Stimulated activated CD8-positive, alpha-beta memory T cell treated with anti-CD3 and anti-CD28 coated beads, Interleukin-4, amount 100 ng/mL, for 4 hours (primary cell): ENCODE measurements at regions not wholly inside any gene's neighbourhood (a gene's known extent, or its start where the extent isn't known, plus 50 kb on each side); places are given as distances from the start of the nearest gene placed in this dataset.

Experiments used
- DNase-seq, 2 donors: peaks; one replicate each; pipeline ENCODE4 v3.0.0-alpha.2; 2020; ENCODE audit warnings: low read depth in 2 of 2, low spot score in 1 of 2

- DNase-seq = no peak
Observed at GRCh38 chr9:88326936-88327335, 61.3 kb upstream of the SPIN1 start.

GRCh38 chr9:88326015-88326414 is 62.2 kb upstream of the SPIN1 start:
- DNase-seq = no peak

- DNase-seq = peak in 1 of 2 donors; percentile 7
Observed at GRCh38 chr9:88322906-88323566, 65.2 kb upstream of the SPIN1 start.

GRCh38 chr9:88321764-88322163 is 66.5 kb upstream of the SPIN1 start:
- no peak for DNase-seq

GRCh38 chr9:88320748-88321415 is 67.4 kb upstream of the SPIN1 start:
- DNase-seq = no peak

- DNase-seq = no peak
Observed at GRCh38 chr9:88319936-88320747, 68.1 kb upstream of the SPIN1 start.

- DNase-seq = peak; percentile 20 to 32
Observed at GRCh38 chr9:88313364-88314220, 74.7 kb upstream of the SPIN1 start.

GRCh38 chr9:88312517-88313103 is 75.6 kb upstream of the SPIN1 start:
- DNase-seq = no peak

- no peak for DNase-seq
Observed at GRCh38 chr9:88312045-88312444, 76.2 kb upstream of the SPIN1 start.

GRCh38 chr9:88310310-88310980 is 77.8 kb upstream of the SPIN1 start:
- no peak for DNase-seq

GRCh38 chr9:88308831-88309560 is 79.2 kb upstream of the SPIN1 start:
- no peak for DNase-seq

- no peak for DNase-seq
Observed at GRCh38 chr9:88307136-88307535, 81.1 kb upstream of the SPIN1 start.

- DNase-seq = no peak
Observed at GRCh38 chr9:88303721-88304451, 84.4 kb upstream of the SPIN1 start.

GRCh38 chr9:88302579-88303324 is 85.5 kb upstream of the SPIN1 start:
- DNase-seq = no peak

GRCh38 chr9:88300556-88300955 is 87.7 kb upstream of the SPIN1 start:
- DNase-seq = no peak

- DNase-seq = no peak
Observed at GRCh38 chr9:88291856-88292255, 96.4 kb upstream of the SPIN1 start.

GRCh38 chr9:88291056-88291455 is 97.2 kb upstream of the SPIN1 start:
- no peak for DNase-seq

GRCh38 chr9:88289532-88289931 is 98.7 kb upstream of the SPIN1 start:
- no peak for DNase-seq
